Aorta (tissue), 5 donors: ENCODE measurements at regions not wholly inside any gene's neighbourhood (a gene's known extent, or its start where the extent isn't known, plus 50 kb on each side); places are given as distances from the start of the nearest gene placed in this dataset.

Source experiments
- ATAC-seq: fragments of 200-7000 bp; cut with Tn5 transposase; one replicate; pipeline ENCODE4 v1.9.1; 2022; ENCODE audit warnings: moderate library complexity; ENCODE audit not compliant: low FRiP score
- DNase-seq, 2 donors: peaks; one replicate each; pipeline ENCODE4 v3.0.0-alpha.2; 2020
- H3K27ac ChIP-seq, 2 donors: one replicate each; pipeline ENCODE4 v1.5.1; 2013; ENCODE audit warnings: low read length in 2 of 2, mild to moderate bottlenecking in 2 of 2, moderate library complexity in 2 of 2, control low read depth in 1 of 2, inconsistent platforms in 1 of 2, low read depth in 1 of 2
- H3K27me3 ChIP-seq, 2 donors: one replicate each; pipeline ENCODE4 v1.6.1; 2013; ENCODE audit warnings: control low read depth in 1 of 2, low read length in 1 of 2, mild to moderate bottlenecking in 1 of 2, moderate library complexity in 1 of 2; ENCODE audit not compliant: insufficient read depth in 2 of 2, control insufficient read depth in 1 of 2
- H3K36me3 ChIP-seq, 2 donors: one replicate each; pipeline ENCODE4 v1.6.1; 2013; ENCODE audit warnings: control low read depth in 1 of 2, low read length in 1 of 2, mild to moderate bottlenecking in 1 of 2; ENCODE audit not compliant: insufficient read depth in 2 of 2, control insufficient read depth in 1 of 2
- H3K4me1 ChIP-seq, 2 donors: one replicate each; pipeline ENCODE4 v1.6.1; 2013; ENCODE audit warnings: low read length in 2 of 2, control low read depth in 1 of 2, mild to moderate bottlenecking in 1 of 2, moderate library complexity in 1 of 2; ENCODE audit not compliant: insufficient read depth in 2 of 2, control insufficient read depth in 1 of 2
- H3K4me3 ChIP-seq, 2 donors: one replicate each; pipeline ENCODE4 v1.5.1; 2013; ENCODE audit warnings: low read length in 2 of 2, control low read depth in 1 of 2, mild to moderate bottlenecking in 1 of 2
- H3K9me3 ChIP-seq: one replicate; pipeline ENCODE4 v1.6.1; 2013; ENCODE audit warnings: mild to moderate bottlenecking, low read length; ENCODE audit not compliant: control insufficient read depth
- WGBS, 2 donors: extraction: QIAGEN DNeasy Blood & Tissue Kit; methylation state at CpG; one replicate each; pipeline ENCODE4 v1.1.7; 2013; 5-methylcytosine and 5-hydroxymethylcytosine counted together
- intact Hi-C, 2 donors: fragments of 100-400 bp; cut with DNase I; formaldehyde crosslinking; loops; one replicate each; pipeline versions ENCODE4 v1.14.2 to v1.15.0; 2022
- microRNA-seq, 2 donors: library from miRNA; unstranded; fragments of <30 nt; microRNA quantifications; one replicate each; pipeline ENCODE4 v1.2.0, GENCODE V29; 2020
- donor health status: healthy with polysubstance abuse.
- donor health status: Bipolar disorder and iron deficiency.
- donor health status: DM: no; HTN: no; CAD: no.
- donor health status: DM: no; HTN: no; CAD: no.
- donor health status: DM: yes; HTN: yes; CAD: no.

DNA sequence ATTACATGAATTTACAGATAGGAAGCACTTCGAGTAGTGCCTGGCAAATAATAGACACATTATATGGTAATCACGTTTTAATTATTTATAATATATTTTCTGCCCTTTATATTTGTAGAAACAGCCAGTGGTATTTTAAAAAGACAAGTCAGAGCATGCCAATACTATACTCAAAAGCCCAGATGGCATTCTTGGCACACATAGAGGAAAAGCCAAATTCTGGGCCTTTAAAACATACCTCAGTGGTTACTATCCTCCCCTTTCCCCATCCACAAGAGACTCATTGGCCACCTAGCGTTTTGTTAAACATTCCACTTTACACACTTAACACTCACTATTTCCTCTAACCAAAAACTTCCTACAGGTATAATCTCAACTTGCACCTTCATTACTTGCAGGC lies 63.3 kb upstream of the ZNF804A start:
- no peaks in the 10 kb centered on the region for H3K4me1 ChIP-seq
- intact Hi-C loops = no loop called here
- 65 to 73% methylated on average over 3 of the region's 3 CpGs for WGBS, 2 donors
- peaks cover 2% of the 10 kb centered on the region for H3K9me3 ChIP-seq
- ATAC-seq (no peak), DNase-seq (no peak)
- no peaks in the 10 kb centered on the region for H3K36me3 ChIP-seq
- H3K27me3 ChIP-seq = no peaks in the 10 kb centered on the region
- H3K4me3 ChIP-seq = no peak overlapping the region
- H3K27ac ChIP-seq = no peak overlapping the region

DNA sequence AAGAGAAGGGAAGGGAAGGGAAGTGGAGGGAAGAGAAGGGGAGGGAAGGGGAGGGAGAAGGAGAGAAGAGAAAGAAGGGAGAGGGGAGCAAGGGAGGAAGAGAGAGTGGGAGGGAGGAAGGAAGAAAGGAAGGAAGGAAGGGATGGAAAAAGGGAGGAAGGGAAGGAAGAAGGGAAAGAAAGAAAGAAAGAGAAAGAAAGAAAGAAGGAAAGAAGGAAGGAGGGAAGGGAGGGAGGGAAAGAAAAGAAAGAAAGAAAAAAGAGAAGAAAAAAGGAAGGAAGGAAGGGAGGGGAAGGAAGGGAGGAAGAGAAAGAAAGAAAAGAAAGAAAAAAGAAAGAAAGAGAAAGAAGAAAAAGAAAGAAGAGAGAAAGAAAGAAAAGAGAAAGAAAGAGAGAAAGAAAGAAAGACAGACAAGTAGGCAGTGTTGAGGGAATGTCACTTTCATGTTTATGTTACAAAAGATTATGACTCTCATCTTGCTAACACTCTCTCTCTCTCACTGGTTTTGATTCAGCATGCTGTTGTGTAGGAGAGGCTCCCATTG lies 58.0 kb upstream of the ZNF804A start:
- no peak for DNase-seq
- no peak for ATAC-seq
- Histone ChIP-seq H3K36me3 (no peaks in the 10 kb centered on the region), H3K27ac (no peak overlapping the region), H3K4me1 (no peaks in the 10 kb centered on the region), H3K4me3 (no peak overlapping the region), H3K27me3 (no peaks in the 10 kb centered on the region), H3K9me3 (no peaks in the 10 kb centered on the region)
- intact Hi-C loops = no loop called here

DNA sequence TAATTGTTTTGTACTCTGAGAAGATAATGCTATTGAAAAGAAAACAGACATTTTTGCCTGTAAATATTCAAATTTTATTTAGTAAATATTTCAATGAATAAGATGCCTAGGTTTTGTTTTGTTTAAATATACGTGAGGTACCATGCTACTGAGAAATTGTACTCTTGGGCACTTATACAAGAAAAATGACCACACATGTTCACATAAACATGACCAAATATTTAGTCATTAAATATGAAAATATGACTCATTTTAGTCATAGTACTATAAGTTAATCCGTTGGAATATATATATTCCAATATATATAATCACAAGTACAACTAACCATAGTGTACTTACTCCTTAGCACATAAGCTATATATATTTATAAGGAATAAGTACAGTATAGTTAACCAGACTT lies 56.7 kb upstream of the ZNF804A start:
- Histone ChIP-seq H3K27ac (no peak overlapping the region), H3K27me3 (no peaks in the 10 kb centered on the region), H3K36me3 (no peaks in the 10 kb centered on the region), H3K9me3 (no peaks in the 10 kb centered on the region), H3K4me3 (no peak overlapping the region), H3K4me1 (no peaks in the 10 kb centered on the region)
- DNase-seq = no peak
- intact Hi-C loops = no loop called here
- WGBS, 2 donors = 58 to 71% methylated on average over 2 of the region's 2 CpGs
- ATAC-seq = no peak

DNA sequence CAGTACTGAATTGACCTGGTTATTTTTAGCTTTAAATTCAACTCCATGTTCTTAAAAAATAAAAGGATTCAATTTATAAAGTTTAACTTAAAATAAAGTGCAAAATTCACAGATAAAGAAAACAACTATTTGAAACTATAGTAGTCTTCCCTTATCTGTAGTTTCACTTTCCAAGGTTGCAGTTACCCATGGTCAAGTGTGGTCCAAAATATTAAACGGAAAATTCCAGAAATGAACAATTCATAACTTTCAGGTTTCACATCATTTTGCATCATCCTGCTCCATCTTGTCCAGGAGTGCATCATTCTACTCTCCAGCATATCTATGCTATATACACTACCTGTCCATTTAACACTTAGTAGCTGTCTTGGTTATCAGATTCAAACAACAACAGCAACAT lies 54.5 kb upstream of the ZNF804A start:
- H3K4me3 ChIP-seq = no peak overlapping the region
- no peak overlapping the region for H3K27ac ChIP-seq
- no peaks in the 10 kb centered on the region for H3K9me3 ChIP-seq
- no peaks in the 10 kb centered on the region for H3K36me3 ChIP-seq
- DNase-seq (no peak), ATAC-seq (no peak)
- 64 to 76% methylated on average over 1 of the region's 1 CpG for WGBS, 2 donors
- H3K27me3 ChIP-seq = no peaks in the 10 kb centered on the region
- no peaks in the 10 kb centered on the region for H3K4me1 ChIP-seq
- intact Hi-C loops = no loop called here

Small RNA genes lying in the stretch of these regions (microRNA-seq; reads per million reads assigned to microRNA genes)
- 0 reads per million in 2 donors for gene MIR548AE1
